ENCODE measurements at regions not wholly inside any gene's neighbourhood (a gene's known extent, or its start where the extent isn't known, plus 50 kb on each side); places are given as distances from the start of the nearest gene placed in this dataset.

DNA sequence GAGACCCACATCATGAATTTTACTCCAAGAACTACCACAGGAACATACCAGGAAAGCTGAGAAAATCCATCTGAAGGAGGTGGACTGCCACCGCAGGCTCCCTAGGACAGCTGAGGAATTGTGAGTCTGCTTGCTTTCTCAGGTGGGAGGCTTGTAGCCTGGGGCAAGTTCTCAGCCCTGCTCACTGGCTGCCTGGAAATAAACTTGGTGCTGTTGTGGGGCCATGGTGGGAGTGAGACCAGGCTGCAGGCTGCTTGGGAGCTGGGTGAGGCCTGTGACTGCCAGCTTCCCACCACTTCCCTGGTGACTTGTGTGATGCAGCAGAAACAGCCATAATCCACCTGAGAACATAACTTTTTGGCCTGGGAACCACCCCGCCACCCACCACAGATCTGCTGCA, 132.7 kb upstream of the RAG2 start:
- no peak for TF ChIP-seq CTCF (IDR thresholded peaks at IDR 0.05; ENCODE audit: extremely low read depth, insufficient read depth, missing control alignments)
- in situ Hi-C loops (cut with MboI; ENCODE audit: low pct_unique_long_range_greater_than_20kb, low sequenced_read_pairs, unreplicated experiment) = no loop called here
- DNase-seq (ENCODE audit: low spot score) = no peak

DNA sequence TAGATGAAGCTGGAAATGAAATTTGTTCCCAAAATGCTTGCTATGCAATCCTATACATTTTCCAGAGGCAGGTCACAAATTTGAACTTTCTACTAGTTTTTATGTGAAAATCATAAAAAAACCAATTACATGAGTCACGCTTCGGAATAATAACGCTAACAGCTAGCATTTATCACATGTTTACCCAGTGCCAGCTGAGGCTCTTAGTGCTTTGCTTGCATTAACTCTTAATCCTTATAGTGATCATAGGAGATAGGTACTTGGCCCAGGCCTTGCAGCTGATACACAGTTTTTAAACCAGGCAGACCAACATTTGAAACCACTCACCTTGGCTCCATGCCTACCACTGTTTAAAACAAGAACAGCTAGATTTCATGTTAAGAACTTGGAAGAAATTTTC, 131.8 kb upstream of the RAG2 start:
- DNase-seq (ENCODE audit: low spot score) = no peak
- no peak for TF ChIP-seq CTCF (IDR thresholded peaks at IDR 0.05; ENCODE audit: extremely low read depth, insufficient read depth, missing control alignments)
- in situ Hi-C loops (cut with MboI; ENCODE audit: low pct_unique_long_range_greater_than_20kb, low sequenced_read_pairs, unreplicated experiment) = no loop called here

GRCh38 chr11:36726420-36726819, 128.4 kb upstream of the RAG2 start:
- DNase-seq (ENCODE audit: low spot score) = no peak
- no peak for TF ChIP-seq CTCF (IDR thresholded peaks at IDR 0.05; ENCODE audit: extremely low read depth, insufficient read depth, missing control alignments)
- in situ Hi-C loops (cut with MboI; ENCODE audit: low pct_unique_long_range_greater_than_20kb, low sequenced_read_pairs, unreplicated experiment) = no loop called here

GRCh38 chr11:36724742-36725385, 126.8 kb upstream of the RAG2 start:
- TF ChIP-seq CTCF (IDR thresholded peaks at IDR 0.05; ENCODE audit: extremely low read depth, insufficient read depth, missing control alignments) = no peak

GRCh38 chr11:36722421-36722820, 124.4 kb upstream of the RAG2 start:
- no peak for DNase-seq (ENCODE audit: low spot score)
- TF ChIP-seq CTCF (IDR thresholded peaks at IDR 0.05; ENCODE audit: extremely low read depth, insufficient read depth, missing control alignments) = no peak
- in situ Hi-C loops (cut with MboI; ENCODE audit: low pct_unique_long_range_greater_than_20kb, low sequenced_read_pairs, unreplicated experiment) = no loop called here

More at GRCh38 chr11:36724742-36725385, 126.8 kb upstream of the RAG2 start:
- in situ Hi-C loops (cut with MboI; ENCODE audit: low pct_unique_long_range_greater_than_20kb, low sequenced_read_pairs, unreplicated experiment) = no loop called here
- DNase-seq (ENCODE audit: low spot score) = peak; percentile 17

DNA sequence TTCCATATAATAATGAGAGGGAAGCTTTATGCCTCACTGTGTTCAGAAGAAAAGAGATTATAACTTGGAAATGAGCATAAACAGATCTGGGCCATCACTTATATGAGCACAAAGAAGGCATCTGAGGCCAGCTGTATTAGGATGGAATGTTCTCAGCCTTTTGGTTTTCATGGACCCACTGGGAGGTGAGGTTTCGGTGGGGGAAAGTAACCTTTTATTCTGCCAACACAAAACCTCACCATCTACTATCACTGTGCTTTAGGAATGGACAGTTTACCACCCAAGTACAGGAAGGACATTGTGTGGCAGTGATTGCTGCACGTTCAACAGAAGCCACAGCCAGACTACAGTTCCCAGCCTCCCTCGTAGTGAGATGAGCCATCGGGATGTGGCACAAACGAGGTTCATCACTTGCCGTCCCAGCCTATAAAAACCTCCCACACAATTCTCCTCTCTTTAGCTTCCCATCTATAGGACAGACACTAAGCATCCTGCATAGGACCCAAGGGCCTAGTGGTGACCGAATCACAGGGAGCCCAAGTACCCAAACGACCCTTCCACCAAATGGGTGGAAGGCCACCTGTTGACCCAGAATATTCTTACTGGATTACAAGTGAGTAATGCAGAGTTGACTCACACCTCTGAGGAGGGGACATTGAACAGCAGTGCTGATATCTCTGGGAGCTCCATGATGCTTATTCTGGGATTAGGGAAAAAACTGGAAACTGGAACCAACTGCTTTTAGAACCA, 121.5 kb upstream of the RAG2 start:
- in situ Hi-C loops (cut with MboI; ENCODE audit: low pct_unique_long_range_greater_than_20kb, low sequenced_read_pairs, unreplicated experiment) = no loop called here
- TF ChIP-seq CTCF (IDR thresholded peaks at IDR 0.05; ENCODE audit: extremely low read depth, insufficient read depth, missing control alignments) = no peak
- no peak for DNase-seq (ENCODE audit: low spot score)
